Activated CD4-positive, alpha-beta memory T cell treated with anti-CD3 and anti-CD28 coated beads for 36 hours (primary cell): ENCODE measurements at regions not wholly inside any gene's neighbourhood (a gene's known extent, or its start where the extent isn't known, plus 50 kb on each side); places are given as distances from the start of the nearest gene placed in this dataset.
"Not testable (repeated sequence)": the region's sequence is repeated elsewhere in the genome, so short reads cannot be mapped to it uniquely, and the experiment has no call there.

Experiments used
- CTCF ChIA-PET: fragments of 350-600 bp; sonication (Branson Sonifier 250); formaldehyde crosslinking; loops from one replicate; lab custom pipeline; 2021; ENCODE audit warnings: antibody characterized with exemption, inconsistent platforms; lab: Charles Lee
- POLR2A ChIA-PET: fragments of 350-600 bp; sonication (Branson Sonifier 250); formaldehyde crosslinking; loops from one replicate; lab custom pipeline; 2021; ENCODE audit warnings: antibody characterized with exemption; lab: Charles Lee
- DNase-seq: peaks from one replicate; pipeline ENCODE4 v3.0.0-alpha.2; 2020
- H3K27ac Mint-ChIP-seq: one replicate; pipeline ENCODE4 v1.8.0; 2021; ENCODE audit warnings: mixed read lengths
- H3K27me3 Mint-ChIP-seq: one replicate; pipeline ENCODE4 v1.8.0; 2021; ENCODE audit warnings: mixed read lengths
- H3K36me3 Mint-ChIP-seq: one replicate; pipeline ENCODE4 v1.8.0; 2021; ENCODE audit warnings: mixed read lengths
- H3K4me1 Mint-ChIP-seq: one replicate; pipeline ENCODE4 v1.8.0; 2021; ENCODE audit warnings: low read depth, mixed read lengths
- H3K4me3 Mint-ChIP-seq: one replicate; pipeline ENCODE4 v1.8.0; 2021; ENCODE audit warnings: mild to moderate bottlenecking, mixed read lengths
- H3K9me3 Mint-ChIP-seq: one replicate; pipeline ENCODE4 v1.8.0; 2021; ENCODE audit warnings: mixed read lengths
- intact Hi-C: fragments of 100-400 bp; cut with micrococcal nuclease; formaldehyde crosslinking; loops from one replicate; pipeline ENCODE4 v1.15.1; 2023

GRCh38 chr12:59075968-59076490, 155.7 kb upstream of the LRIG3 start:
- intact Hi-C loops = no loop called here
- Mint-ChIP-seq H3K4me1 (no peaks in the 10 kb centered on the region), H3K4me3 (no peak overlapping the region), H3K36me3 (no peaks in the 10 kb centered on the region), H3K27me3 (no peaks in the 10 kb centered on the region), H3K27ac (no peak overlapping the region), H3K9me3 (no peaks in the 10 kb centered on the region)
- POLR2A ChIA-PET = no interaction called here
- no peak for DNase-seq
- CTCF ChIA-PET = no interaction called here

- no peak overlapping the region for H3K27ac Mint-ChIP-seq
- no peak for DNase-seq
- CTCF ChIA-PET = no interaction called here
- no peaks in the 10 kb centered on the region for H3K27me3 Mint-ChIP-seq
- intact Hi-C loops = no loop called here
- POLR2A ChIA-PET = no interaction called here
- no peaks in the 10 kb centered on the region for H3K9me3 Mint-ChIP-seq
- no peak overlapping the region for H3K4me3 Mint-ChIP-seq
- no peaks in the 10 kb centered on the region for H3K36me3 Mint-ChIP-seq
- H3K4me1 Mint-ChIP-seq = no peaks in the 10 kb centered on the region
Measured at GRCh38 chr12:59075141-59075540, 154.8 kb upstream of the LRIG3 start.

DNA sequence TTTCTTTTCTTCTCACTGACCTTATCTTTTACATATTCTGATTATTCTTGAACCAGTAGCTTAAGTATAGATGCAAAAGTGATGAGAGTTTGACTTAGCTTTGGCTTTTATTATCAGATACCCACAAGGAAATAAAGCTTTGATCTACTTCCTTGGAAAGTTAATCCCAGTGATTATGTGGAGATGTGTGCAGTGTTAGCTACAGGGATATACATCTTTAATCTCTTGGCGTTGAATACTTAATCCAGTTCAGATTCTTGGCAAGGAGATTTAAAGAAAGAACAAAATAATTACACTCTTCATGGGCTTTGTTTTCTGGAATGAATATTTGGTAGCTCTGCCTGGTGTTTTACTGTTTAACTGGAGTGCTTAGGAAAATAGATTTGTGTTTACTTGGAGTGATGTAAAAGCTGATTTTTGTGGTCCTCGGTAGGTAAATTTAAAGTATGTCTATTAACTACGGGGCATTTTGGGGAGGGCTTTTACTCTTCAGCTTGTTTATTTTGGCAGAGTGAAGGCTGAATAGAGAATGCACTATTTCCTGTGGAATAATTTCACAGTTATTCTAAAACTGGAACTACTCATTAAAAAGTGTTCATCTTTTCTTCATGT, 150.1 kb upstream of the LRIG3 start:
- DNase-seq = no peak
- intact Hi-C loops = no loop called here
- H3K27ac Mint-ChIP-seq = no peak overlapping the region
- H3K27me3 Mint-ChIP-seq = no peaks in the 10 kb centered on the region
- CTCF ChIA-PET = no interaction called here
- POLR2A ChIA-PET = no interaction called here
- no peaks in the 10 kb centered on the region for H3K36me3 Mint-ChIP-seq
- no peak overlapping the region for H3K4me3 Mint-ChIP-seq
- H3K9me3 Mint-ChIP-seq = no peaks in the 10 kb centered on the region
- no peaks in the 10 kb centered on the region for H3K4me1 Mint-ChIP-seq

GRCh38 chr12:59069516-59069915, 149.2 kb upstream of the LRIG3 start:
- Mint-ChIP-seq H3K27ac (no peak overlapping the region), H3K4me3 (no peak overlapping the region), H3K4me1 (no peaks in the 10 kb centered on the region), H3K36me3 (no peaks in the 10 kb centered on the region), H3K27me3 (no peaks in the 10 kb centered on the region), H3K9me3 (no peaks in the 10 kb centered on the region)
- ChIA-PET POLR2A (no interaction called here), CTCF (no interaction called here)
- intact Hi-C loops = no loop called here
- DNase-seq = no peak

GRCh38 chr12:59068436-59068835, 148.1 kb upstream of the LRIG3 start:
- CTCF ChIA-PET = no interaction called here
- H3K9me3 Mint-ChIP-seq = no peaks in the 10 kb centered on the region
- no peaks in the 10 kb centered on the region for H3K36me3 Mint-ChIP-seq
- H3K27me3 Mint-ChIP-seq = no peaks in the 10 kb centered on the region
- POLR2A ChIA-PET = no interaction called here
- H3K4me3 Mint-ChIP-seq = no peak overlapping the region
- DNase-seq = no peak
- H3K27ac Mint-ChIP-seq = no peak overlapping the region
- no peaks in the 10 kb centered on the region for H3K4me1 Mint-ChIP-seq
- intact Hi-C loops = no loop called here

DNA sequence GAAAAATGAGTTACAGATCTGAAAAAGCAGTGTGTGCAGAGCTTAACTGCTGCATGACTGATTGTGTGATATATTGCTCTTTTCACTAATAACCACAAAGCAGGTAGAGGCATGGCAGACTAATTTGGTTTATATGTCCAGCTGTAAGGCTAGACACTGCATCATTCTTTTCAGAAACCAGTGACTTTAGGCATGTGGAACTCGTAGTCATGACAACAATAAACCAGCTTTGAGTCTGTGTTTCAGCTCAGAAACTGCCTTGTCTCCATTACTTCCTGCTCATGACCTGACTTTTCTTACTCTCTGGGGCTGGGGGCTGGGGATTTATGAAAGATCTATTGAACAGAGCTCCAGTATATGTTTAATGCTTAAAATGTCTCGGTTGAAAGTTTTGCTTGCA, 146.8 kb upstream of the LRIG3 start:
- Mint-ChIP-seq H3K27me3 (no peaks in the 10 kb centered on the region), H3K36me3 (no peaks in the 10 kb centered on the region), H3K27ac (no peak overlapping the region), H3K9me3 (no peaks in the 10 kb centered on the region), H3K4me1 (no peaks in the 10 kb centered on the region), H3K4me3 (no peak overlapping the region)
- CTCF ChIA-PET = no interaction called here
- DNase-seq = no peak
- intact Hi-C loops = no loop called here
- POLR2A ChIA-PET = no interaction called here

- H3K9me3 Mint-ChIP-seq = no peaks in the 10 kb centered on the region
- no peaks in the 10 kb centered on the region for H3K4me1 Mint-ChIP-seq
- no peak for DNase-seq
- no peak overlapping the region for H3K27ac Mint-ChIP-seq
- H3K4me3 Mint-ChIP-seq = no peak overlapping the region
- intact Hi-C loops = no loop called here
- CTCF ChIA-PET = interaction anchor here (0.5 kb wide), 1 partner anchor 228 kb away, joined by 3 read pairs; no protein-coding TSS in a partner anchor
- POLR2A ChIA-PET = no interaction called here
- H3K27me3 Mint-ChIP-seq = no peaks in the 10 kb centered on the region
- no peaks in the 10 kb centered on the region for H3K36me3 Mint-ChIP-seq
Measured at GRCh38 chr12:59066445-59066844, 146.1 kb upstream of the LRIG3 start.

GRCh38 chr12:59059088-59059935, 139.0 kb upstream of the LRIG3 start:
- intact Hi-C loops = no loop called here
- CTCF ChIA-PET = no interaction called here
- Mint-ChIP-seq H3K36me3 (no peaks in the 10 kb centered on the region), H3K9me3 (no peaks in the 10 kb centered on the region), H3K4me1 (no peaks in the 10 kb centered on the region), H3K27ac (no peak overlapping the region), H3K27me3 (no peaks in the 10 kb centered on the region), H3K4me3 (no peak overlapping the region)
- DNase-seq = no peak
- POLR2A ChIA-PET = interaction anchor here (0.6 kb wide), 1 partner anchor 138 kb away, joined by 4 read pairs; no protein-coding TSS in a partner anchor

DNA sequence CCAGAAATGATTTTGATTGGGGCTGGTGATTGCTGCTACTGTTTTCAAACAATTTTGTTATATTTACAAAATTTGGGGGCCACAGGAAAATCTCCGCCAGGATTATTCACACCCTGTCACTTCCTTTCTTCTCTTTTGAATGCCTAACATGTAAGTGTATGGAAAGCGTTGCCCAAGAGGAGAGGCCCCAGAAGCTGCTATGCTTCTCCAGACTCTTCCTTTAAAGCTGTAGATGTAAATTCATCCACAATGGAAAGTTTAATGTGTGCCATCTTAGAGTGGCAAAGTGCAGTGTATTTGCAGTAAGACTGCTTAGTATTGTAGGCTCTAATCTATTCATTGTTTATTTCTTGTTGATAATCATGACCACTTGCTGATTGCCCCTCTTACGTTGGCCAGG, 136.7 kb upstream of the LRIG3 start:
- H3K27me3 Mint-ChIP-seq = no peaks in the 10 kb centered on the region
- no peaks in the 10 kb centered on the region for H3K9me3 Mint-ChIP-seq
- no peak overlapping the region for H3K27ac Mint-ChIP-seq
- intact Hi-C loops = no loop called here
- no peaks in the 10 kb centered on the region for H3K4me1 Mint-ChIP-seq
- no peaks in the 10 kb centered on the region for H3K36me3 Mint-ChIP-seq
- CTCF ChIA-PET = no interaction called here
- no peak for DNase-seq
- POLR2A ChIA-PET = no interaction called here
- H3K4me3 Mint-ChIP-seq = no peak overlapping the region

- Mint-ChIP-seq H3K27ac (no peak overlapping the region), H3K27me3 (no peaks in the 10 kb centered on the region), H3K4me1 (no peaks in the 10 kb centered on the region), H3K36me3 (no peaks in the 10 kb centered on the region), H3K9me3 (no peaks in the 10 kb centered on the region), H3K4me3 (no peak overlapping the region)
- ChIA-PET POLR2A (no interaction called here), CTCF (no interaction called here)
- DNase-seq = no peak
- intact Hi-C loops = no loop called here
Measured at GRCh38 chr12:59055204-59055860, 135.0 kb upstream of the LRIG3 start.

DNA sequence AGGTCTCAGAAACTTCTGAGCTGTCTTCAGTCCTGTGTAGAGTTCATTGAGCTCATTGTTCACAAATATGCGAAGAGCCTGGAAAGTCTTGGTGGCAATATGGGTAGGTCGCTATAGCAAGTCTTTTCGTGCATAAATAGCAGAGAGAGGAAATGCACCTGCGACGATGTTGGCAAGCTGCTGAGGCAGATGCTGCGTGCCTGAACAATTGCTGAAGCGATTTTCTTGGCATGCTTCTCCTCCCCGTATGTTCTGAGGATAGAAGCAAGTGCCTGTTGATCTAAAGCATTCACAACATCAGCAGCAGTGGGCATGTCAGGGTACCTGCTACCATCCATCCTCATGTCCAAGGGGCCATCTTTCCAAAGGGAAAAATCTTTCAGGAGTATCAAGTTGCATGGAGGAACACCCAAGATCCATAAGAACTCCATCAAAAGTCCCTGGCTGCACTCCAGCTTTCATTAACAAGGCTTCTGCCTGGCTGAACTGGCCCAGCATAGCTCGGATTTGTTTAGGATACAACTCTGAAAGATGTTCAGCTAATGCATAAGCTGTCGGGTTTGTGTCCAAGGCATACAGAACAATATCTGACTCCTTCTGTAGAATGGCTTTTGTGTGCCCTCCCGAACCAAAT, 133.1 kb upstream of the LRIG3 start:
- DNase-seq, H3K9me3 Mint-ChIP-seq, POLR2A ChIA-PET, H3K4me1 Mint-ChIP-seq, H3K27me3 Mint-ChIP-seq, H3K4me3 Mint-ChIP-seq, H3K36me3 Mint-ChIP-seq, CTCF ChIA-PET, H3K27ac Mint-ChIP-seq, intact Hi-C loops: not testable (repeated sequence)
